ENCODE measurements at regions not wholly inside any gene's neighbourhood (a gene's known extent, or its start where the extent isn't known, plus 50 kb on each side); places are given as distances from the start of the nearest gene placed in this dataset.
"Not testable (repeated sequence)": the region's sequence is repeated elsewhere in the genome, so short reads cannot be mapped to it uniquely, and the experiment has no call there.

DNA sequence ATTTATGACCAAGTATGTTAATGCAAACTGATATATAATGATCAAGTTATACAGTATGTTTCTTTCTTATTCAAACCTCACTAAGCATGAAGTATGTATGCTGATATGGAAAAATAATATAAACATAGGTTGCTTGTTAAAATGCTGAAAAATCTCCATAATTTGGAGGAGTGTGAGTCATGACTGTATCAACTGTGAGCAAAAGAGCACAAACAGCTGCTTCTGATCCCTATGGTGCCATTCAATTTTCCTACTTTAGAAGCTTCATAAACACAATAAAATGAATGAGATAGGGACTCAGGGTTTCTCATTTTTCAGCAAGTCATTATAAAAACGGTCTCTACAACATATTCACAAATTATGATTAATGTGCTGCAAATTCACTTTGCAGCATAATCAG, 129.9 kb upstream of the TFPI start:
- no peak for DNase-seq (ENCODE audit: low spot score)

DNA sequence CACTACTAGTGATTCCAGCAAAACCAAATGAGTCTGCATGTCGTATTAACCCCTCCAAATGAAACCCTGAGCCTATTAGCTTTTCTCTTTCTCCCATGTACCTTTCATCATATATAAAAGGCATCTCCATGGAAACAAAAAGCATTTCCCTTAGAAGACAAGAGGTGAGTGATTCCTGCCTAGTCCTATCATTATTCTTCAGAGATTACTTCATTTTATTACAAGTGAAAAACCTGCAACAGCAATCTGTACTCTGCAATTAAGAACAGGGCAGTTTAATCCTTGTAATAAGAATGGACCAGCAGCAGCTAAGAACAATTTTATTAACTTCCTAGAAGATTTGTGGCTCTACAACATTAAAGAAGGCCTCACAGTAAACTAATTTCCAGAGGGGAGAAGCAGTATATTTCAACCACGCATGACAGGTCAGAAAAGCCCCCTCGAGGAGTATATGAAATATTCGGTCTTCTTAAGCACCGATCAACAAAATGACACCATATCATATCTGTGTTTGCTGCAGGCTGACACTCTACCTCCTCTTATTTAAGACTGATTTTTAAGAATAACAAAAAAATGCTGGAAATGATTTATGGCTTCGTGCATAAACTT, 132.3 kb upstream of the TFPI start:
- DNase-seq (ENCODE audit: low spot score): no peak

DNA sequence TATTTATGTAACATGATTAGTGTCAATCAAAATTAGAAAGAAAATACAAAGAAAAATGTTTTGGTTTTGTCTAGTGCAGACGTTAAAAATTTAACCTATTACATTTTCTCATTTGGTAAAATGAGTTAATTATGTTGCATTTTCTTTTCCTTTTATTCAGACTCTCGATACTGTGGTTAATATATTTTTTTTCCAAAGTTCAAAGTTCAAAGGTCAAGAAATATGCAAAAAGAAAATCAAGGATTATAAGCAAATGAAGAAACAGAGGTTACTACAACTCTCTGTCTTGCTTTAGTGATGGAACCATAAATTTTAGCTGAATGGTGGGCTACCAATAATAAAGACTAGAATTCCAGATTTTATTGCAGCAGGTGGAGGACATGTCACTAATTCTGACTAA, 133.3 kb upstream of the TFPI start:
- DNase-seq (ENCODE audit: low spot score): no peak

DNA sequence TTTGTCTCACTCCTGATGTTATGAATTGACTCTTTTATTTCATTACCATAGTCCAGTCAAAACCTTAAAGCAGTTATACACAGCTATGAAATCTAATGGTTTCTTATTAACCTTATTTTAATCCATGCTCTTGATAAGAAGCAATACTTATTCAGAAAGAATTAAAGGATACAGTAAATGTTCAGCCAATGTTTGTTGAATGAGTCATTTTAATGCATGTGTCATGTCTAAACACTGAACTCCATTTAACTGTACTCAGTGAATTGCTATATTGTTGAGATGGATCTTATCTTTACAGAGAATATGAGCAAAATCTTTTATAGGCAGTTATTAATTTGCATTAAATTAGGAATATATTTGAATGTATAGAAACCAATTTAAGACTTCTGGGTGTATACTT, 135.1 kb upstream of the TFPI start:
- DNase-seq (ENCODE audit: low spot score): peak; percentile 39

DNA sequence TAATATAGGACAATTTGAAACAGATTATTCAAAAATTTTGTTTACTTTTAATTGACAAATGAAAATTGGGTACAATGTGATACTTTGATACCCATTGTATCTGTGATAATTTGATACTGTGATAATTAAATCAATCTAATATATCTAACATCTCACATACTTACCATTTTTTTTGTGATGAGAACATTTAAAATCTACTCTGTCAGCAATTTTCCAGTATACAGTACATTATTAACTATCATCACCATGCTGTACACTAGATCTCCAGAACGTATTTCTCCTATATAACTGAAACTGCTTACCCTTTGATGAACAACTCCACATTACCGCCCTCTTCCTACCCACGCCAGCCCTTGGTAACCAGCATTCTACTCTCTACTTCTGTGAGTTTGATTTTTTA, 139.7 kb upstream of the TFPI start:
- DNase-seq (ENCODE audit: low spot score): no peak

DNA sequence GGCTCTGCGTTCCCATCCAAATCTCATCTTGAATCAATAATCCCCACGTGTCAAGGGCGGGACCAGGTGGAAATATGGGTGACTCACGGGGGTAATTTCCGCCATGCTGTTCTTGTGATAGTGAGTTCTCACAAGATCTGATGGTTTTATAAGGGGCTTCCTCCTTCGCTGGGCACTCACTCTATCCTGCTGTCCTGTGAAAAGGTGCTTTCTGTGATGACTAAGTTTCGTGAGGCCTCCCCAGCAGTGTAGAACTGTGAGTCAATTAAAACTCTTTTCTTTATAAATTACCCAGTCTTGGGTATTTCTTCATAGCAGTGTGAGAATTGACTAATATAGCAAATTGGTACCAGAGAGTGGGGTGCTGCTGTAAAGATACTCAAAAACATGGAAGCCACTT, 142.4 kb upstream of the TFPI start:
- not testable (repeated sequence) for DNase-seq (ENCODE audit: low spot score)

DNA sequence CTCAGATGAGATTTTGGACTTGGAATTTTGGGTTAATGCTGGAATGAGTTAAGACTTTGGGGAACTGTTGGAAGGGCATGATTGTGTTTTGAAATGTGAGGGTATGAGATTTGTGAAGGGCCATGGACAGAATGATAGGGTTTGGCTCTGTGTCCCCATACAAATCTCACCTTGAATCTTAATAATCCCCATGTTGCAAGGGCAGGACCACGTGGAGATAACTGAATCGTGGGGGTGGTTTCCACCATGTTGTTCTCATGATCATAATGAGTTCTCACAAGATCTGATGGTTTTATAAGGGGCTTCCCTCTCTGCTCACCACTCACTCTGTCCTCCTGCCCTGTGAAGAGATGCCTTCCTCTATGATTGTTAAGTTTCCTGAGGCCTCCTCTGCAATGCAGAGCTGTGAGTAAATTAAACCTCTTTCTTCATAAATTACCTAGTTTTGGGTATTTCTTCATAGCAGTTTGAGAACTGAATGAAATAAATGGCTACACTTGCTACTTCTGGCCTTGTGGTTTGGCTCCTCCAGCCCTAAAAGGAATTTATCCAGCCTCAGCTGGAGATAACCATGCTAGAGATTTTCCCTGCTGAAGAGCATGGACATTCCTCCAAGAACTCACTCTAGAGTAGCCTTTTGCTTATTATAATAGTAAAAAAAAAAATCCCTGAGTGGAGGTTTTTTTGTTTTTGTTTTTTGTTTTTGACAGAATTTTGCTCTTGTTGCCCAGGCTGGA, 144.3 kb upstream of the TFPI start:
- no peak for DNase-seq (ENCODE audit: low spot score)

DNA sequence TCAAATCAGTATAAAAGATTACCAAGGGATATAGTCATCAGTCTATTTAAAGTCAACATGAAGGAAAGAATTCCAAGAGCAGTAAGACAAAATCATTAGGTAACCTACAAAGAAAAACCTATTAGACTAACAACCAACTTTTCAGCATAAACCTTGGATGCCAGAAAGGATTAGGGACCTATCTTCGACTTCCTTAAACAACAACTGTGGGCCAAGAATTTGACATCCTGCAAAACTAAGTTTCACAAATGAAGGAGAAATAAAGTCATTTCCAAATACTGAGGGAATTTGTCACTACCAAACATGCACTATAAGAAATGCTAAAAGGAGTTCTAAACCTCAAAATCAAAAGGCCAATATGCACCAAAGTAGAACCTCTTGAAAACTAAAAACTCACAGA, 147.9 kb upstream of the TFPI start:
- no peak for DNase-seq (ENCODE audit: low spot score)

DNA sequence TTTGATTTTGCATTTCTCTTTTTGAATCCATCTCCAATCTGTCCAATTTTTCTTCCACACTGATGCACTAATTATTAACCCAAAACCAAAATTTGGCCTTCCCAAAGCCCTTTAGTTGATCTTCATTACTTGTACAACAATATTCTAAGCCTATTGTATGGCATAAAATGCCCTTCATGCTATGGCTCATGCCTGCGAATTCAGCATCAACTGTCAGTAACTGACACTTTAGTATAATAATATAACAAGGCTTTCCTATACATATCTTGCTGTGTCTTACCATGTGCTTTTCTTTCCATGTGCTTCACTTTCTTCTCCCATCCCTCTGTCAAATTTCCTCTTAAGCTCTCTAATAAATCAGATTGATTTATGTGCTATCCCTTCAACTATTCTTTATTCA, 154.0 kb upstream of the TFPI start:
- DNase-seq (ENCODE audit: low spot score): no peak

DNA sequence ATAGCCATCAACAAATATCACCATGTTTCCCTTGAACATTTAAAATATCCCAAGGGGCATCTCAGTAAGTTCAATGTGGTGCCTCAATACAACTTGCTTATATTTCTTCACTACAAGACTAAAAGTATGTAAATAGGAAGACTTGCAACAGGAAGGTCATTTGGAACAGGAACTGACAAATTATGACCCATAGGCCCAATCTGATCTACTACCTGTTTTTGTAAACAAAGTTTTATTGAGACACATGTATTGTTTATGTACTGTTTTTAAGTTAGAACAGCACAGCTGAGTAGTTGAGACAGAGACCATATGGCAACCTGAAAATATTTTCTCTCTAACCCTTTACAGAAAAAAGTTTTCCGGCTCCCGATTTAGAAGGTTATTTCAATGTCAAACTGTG, 154.8 kb upstream of the TFPI start:
- DNase-seq (ENCODE audit: low spot score): no peak

DNA sequence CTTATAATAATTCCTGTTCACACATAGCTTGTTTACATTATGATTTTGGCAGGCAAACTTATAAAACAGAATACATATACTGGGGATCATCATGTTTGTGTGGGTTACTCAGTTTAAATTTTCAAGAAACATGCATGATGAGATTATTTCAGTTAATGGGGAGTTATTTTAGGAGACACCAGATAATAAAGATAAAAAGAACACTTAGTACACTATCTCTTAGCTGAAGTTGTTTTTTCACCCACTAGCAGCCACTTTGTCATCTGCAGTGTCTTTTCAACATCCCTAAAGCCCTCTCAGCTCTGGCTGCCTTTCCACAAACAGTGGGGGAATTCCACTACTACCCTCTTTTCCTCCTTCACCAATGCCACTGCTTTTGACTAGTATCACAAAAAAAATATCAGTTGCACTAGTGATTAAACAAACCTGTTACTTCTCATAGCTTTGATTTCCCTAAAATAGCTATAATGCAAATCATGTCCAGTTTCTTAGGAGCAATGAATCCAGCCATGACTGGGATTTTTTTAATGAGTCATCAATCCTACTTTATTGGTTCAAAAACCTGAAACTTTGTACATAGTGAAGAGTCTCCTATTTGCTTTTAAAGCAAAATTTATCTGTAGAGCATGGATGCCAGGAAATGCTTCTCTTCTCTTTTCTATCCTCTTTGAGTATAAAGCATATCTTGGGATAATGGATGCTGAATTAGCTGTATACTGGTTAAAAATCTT, 156.7 kb upstream of the TFPI start:
- DNase-seq (ENCODE audit: low spot score): no peak

DNA sequence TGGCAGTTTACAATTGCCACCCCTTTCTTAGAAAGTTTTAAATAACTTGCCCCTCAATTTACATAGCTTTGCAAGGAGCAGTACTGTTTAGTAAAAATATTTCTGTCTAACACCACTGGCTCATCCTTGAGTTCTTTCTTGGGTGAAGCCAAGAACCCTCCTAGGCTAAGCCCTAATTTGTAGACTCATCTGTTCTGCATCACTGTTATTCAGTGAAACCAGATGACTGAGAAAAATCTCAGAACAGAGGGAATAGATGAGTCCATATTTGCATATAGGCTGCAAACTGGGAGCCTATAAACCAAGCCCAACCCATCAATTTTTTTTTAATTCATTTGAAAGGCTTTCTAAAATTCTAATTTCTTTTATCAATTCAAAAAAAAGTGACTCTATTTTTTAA, 161.4 kb upstream of the TFPI start:
- no peak for DNase-seq (ENCODE audit: low spot score)

DNA sequence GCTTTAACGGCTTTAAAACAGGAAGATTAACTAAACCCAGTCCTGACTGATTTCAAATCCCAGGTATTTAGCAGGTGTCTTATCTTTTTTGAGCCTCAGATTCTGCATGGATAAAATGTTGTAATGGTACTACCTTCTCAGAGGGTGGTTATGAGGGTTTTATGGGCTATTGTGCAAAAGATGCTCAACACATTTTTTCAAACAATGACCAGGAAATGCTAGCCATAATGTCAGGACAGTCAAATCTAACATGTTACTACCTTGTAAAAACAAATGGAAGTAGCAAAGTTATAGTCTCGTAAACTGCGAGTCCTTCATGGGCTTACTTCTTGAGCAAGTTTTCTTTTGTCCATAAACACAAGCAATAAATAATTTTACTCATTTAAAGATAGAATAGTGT, 162.1 kb upstream of the TFPI start:
- no peak for DNase-seq (ENCODE audit: low spot score)

DNA sequence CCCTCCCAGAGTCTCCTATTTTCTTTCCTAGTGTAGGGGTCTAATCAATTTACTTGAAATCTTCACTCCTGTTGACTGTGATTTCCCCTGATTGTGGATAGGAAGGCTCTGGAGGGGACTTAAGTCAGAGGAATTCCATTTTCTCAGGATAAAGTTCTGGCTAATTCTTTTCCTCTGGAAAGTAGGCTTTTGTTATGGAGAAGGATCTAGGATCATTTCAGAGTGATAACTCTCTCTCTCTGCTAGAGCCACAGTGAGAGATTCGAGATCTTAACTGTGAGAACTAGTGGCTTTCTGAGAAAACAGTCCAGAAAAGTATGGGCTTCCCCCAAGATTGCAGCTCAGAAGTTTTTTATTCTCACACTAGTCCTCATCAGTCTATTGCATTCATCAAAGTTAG, 163.9 kb upstream of the TFPI start:
- DNase-seq (ENCODE audit: low spot score): no peak

DNA sequence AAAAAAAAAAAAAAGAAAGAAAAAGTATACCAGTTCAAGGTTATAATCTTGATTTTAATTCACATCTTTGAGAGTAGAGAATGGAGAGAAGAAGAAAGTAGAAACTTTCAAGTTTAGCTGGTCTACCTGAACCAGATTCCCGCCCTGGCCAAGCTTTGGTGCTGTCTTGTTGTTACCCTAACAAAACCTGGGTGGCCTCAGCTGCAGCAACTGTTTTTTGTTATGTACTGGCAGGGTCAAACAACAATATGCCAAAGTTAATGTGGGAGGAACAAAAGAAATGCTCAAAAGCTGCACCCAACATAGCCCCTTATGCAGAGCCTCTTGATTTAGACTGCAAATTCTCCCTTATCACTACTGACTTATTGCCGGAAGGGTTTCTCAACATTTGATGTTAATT, 165.3 kb upstream of the TFPI start:
- DNase-seq (ENCODE audit: low spot score): no peak

DNA sequence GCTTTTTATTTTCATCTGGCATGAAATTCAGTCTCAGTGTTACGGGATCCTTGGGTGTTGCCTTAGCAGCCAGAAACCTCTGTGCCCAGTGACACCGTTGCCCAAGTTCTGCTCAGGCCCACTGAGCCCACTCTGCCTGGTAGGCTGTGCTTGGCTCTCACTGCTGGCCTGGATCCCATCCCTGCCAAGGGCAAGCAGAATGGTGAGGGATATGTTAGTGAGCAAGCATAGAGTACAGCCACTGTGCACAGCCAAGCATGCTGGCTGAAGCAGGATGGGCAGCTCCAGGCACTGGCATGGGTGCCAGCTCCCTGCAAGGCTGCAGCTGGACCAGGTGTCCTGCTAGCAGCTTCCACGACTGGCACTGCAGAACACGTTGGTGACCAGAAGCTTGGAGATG, 194.7 kb upstream of the TFPI start:
- DNase-seq (ENCODE audit: low spot score): no peak

DNA sequence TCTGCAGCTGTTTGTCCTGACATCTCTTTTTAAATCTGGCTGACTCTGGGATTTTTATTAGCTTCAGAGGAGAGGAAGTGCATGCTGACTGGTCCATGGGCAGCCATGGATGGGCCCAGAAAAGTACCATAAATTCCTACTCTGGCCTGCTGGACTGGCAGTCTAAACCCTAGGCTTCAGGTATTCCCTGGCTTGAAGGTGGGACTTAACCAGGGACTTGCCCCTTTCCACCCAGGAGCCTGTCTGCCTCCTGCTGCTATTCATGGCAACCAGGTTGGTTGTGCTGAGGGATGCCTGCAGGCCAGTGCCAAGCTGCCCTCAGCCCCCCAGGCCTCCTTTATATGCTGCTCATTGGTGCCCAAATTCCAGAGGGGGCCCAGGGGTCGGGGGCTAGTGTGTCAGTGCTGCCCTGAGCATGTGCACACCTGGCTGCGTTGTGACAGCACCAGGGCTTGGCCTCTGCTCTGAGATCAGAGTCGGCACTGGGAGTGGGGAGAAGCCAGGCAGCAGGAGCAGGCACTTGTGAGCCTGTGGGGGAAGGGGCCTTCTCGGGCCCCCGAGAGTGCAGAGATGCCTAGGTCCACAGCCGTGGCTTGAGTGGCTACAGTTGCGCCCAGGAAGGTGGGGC, 195.7 kb upstream of the TFPI start:
- DNase-seq (ENCODE audit: low spot score): no peak

DNA sequence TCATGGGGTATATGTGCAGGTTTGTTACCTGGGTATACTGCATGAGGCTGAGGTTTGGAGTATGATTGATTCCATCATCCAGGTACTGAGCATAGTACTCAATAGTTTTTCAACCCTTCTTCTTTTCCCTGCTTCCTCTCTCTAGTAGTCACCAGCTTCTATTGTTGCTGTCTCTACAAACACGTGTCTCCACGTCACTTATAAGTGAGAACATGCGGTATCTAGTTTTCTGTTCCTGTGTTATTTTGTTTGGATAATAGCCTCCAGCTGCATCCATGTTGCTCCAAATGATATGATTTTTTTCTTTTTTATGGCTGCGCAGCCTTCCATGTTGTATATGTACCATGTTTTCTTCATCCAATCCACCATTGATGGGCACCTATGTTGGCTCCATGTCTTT, 214.8 kb upstream of the TFPI start:
- no peak for DNase-seq (ENCODE audit: low spot score)

DNA sequence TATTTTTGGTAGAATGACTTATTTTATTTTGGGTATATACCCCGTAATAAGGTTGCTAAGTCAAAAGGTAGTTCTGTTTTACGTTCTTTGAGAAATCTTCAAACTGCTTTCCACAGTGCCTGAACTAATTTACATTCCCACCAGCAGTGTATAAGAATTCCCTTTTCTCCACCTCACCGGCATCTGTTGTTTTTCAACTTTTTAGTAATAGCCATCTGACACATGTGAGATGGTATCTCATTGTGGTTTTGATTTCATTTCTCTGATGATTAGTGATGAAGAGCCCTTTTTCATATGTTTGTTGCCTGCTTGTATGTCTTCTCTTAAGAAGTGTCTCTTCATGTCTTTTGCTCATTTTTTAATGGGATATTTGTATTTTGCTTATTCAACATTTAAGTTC, 215.2 kb upstream of the TFPI start:
- no peak for DNase-seq (ENCODE audit: low spot score)

DNA sequence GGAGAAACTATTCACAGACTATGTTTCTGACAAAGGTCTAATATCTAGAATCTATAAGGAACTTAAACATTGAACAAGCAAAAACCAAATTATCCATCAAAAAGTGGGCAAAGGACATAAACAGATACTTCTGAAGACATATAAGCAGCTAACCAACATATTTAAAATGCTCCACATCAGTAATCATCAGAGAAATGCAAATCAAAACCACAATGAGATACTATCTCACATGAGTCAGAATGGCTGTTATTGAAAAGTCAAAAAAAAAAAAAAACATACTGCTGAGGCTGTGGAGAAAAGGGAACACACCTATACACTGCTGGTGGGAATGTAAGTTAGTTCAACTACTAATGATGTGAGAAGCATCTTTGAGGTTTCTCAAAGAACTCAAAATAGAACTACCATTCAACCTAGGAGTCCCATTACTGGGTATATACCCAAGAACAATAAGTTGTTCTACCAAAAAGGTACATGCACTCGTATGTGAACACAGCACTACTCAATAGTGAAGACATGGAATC, 220.4 kb upstream of the TFPI start:
- peak; percentile 66 for DNase-seq (ENCODE audit: low spot score)

DNA sequence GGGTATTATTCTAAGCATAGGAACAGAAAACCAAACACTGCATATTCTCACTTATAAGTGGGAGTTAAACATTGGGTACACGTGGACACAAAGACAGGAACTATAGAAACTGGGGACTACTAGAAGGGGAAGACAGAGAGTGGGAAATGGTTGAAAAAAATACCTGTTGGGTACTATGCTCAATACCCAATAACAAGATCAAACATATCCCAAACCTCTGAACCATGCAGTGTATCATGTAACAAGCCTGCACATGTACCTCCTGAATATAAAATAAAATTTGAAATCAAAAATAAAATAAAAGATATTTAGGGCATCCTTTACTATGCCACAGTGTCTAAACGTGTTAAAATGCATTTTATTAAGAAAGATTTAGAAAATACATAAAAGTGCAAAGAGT, 221.0 kb upstream of the TFPI start:
- DNase-seq (ENCODE audit: low spot score): no peak

DNA sequence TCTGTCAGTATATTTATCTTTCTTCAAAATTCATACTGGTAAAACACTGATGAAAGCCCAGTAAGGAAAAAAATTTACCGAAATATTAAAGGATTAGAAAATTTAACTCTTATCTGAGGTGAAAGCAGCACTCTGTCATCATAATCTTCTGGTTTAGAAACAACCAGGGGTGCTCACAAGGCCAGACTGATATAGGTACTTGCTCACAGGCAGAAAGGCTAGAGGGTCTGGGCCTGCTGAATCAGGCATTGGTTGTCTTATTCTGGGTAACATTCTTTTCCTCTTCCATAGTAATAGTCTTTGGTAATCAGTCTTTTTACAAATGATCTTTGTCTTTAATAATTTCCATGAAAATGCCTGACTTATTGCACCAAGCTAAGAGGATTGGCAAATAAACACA, 221.4 kb upstream of the TFPI start:
- DNase-seq (ENCODE audit: low spot score): no peak

DNA sequence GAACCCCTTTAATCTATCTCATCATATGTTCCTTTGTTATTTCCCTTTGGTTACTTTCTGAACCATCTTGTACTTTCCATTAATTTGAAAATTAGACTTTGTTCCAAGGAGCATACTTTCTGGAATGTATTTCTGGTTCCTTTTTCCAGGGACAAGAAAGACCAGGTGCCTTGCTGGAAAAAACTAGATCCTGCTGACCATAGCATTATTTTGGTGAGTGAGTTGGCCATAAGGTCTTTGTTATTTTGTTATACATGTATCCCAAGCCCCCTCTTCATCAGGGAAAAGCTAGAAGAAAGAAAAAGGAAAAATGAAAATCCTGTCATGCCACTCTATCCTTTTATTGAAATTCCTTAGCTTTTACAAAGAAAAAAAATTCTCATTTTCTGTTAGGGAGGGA, 228.1 kb upstream of the TFPI start:
- no peak for DNase-seq (ENCODE audit: low spot score)
